Astrocyte of the spinal cord (primary cell): ENCODE measurements at regions not wholly inside any gene's neighbourhood (a gene's known extent, or its start where the extent isn't known, plus 50 kb on each side); places are given as distances from the start of the nearest gene placed in this dataset.

Experiments used
- DNase-seq: peaks from one replicate; pipeline ENCODE4 v3.0.0; 2011; ENCODE audit warnings: low read depth, low spot score
- H3K4me3 ChIP-seq: 2 replicates; pipeline ENCODE4 v1.5.1; 2011; ENCODE audit warnings: low read depth, mild to moderate bottlenecking, low read length, moderate library complexity
- in situ Hi-C: cut with HindIII; loops from 2 replicates; pipeline ENCODE4 v1.10.0; 2017; ENCODE audit warnings: low sequenced_read_pairs
- TF ChIP-seq, protein P1 (sequence below): IDR thresholded peaks from 2 replicates; pipeline ENCODE4 v1.5.1; 2012; ENCODE audit warnings: low read depth, mild to moderate bottlenecking, low read length, inconsistent platforms

DNA sequence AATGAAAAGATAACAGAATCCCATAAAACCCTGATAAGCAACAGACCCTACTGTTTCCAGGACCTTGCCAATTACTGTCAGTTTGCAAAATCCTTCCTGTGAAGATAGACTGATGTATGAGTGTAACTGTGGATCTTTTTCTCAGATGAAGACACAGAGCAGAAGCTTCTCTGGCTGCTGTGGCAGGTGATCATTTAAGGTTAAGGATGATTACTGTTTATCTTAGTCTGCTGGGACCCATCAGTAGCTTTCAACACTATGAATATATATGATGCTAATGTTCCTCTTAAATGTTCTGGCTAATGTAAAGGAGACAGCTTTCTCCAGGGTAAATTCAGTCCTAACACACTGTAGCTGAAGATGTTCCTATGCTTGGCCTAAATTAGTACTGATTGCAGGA lies 56.0 kb upstream of the CTTNBP2 start:
- H3K4me3 ChIP-seq = no peak overlapping the region
- DNase-seq = no peak
- in situ Hi-C loops = no loop called here
- TF ChIP-seq, protein P1, sequence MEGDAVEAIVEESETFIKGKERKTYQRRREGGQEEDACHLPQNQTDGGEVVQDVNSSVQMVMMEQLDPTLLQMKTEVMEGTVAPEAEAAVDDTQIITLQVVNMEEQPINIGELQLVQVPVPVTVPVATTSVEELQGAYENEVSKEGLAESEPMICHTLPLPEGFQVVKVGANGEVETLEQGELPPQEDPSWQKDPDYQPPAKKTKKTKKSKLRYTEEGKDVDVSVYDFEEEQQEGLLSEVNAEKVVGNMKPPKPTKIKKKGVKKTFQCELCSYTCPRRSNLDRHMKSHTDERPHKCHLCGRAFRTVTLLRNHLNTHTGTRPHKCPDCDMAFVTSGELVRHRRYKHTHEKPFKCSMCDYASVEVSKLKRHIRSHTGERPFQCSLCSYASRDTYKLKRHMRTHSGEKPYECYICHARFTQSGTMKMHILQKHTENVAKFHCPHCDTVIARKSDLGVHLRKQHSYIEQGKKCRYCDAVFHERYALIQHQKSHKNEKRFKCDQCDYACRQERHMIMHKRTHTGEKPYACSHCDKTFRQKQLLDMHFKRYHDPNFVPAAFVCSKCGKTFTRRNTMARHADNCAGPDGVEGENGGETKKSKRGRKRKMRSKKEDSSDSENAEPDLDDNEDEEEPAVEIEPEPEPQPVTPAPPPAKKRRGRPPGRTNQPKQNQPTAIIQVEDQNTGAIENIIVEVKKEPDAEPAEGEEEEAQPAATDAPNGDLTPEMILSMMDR = no peak

DNA sequence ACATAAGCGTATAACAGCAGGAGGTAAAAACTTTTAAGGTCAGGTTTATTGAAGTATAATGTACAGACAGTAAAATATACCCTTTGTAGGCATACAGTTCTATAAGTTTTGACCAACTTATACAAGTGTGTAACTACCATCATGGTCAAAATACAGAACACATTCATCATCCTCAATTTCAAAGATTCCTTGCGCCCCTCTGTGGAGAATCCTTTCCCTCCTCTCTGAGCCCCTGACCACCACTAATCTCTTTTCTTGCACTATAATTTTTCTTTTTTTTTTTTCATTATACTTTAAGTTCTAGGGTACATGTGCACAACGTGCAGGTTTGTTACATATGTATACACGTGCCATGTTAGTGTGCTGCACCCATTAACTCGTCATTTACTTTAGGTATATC lies 58.1 kb upstream of the CTTNBP2 start:
- TF ChIP-seq, protein P1 = no peak
- no peak overlapping the region for H3K4me3 ChIP-seq
- DNase-seq = no peak
- in situ Hi-C loops = no loop called here

DNA sequence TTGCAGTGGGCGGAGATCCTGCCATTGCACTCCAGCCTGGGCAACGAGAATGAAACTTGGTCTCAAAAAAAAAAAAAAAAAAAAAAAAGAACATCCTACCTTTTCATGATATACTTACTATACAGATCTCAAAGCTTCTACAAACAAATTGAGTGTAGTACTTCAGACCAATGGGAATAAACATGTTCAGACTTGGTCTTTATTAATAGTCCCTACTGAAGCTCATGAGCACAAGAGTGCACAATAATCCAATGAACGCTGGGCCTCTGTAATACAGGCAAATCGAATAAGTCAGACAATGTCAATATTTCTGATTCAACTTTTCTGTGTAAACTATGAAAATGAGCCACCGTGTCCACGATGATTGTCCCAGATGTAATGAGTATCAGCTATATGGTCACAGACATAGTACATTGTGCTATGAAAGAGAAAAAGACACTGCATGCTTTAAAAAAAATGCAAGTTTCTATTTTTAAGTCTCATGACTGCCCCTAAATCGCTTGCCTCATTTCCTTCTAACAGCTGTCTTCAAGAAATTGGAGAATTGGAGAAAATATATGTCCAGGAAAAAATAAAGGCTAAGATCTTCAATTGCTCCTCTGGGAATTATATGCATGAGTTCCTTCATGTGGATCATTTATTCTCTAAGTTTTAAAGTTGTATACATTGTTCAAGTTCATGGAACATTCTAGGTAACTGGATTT lies 64.0 kb upstream of the CTTNBP2 start:
- DNase-seq = no peak
- H3K4me3 ChIP-seq = no peak overlapping the region
- TF ChIP-seq, protein P1 = no peak
- in situ Hi-C loops = no loop called here

DNA sequence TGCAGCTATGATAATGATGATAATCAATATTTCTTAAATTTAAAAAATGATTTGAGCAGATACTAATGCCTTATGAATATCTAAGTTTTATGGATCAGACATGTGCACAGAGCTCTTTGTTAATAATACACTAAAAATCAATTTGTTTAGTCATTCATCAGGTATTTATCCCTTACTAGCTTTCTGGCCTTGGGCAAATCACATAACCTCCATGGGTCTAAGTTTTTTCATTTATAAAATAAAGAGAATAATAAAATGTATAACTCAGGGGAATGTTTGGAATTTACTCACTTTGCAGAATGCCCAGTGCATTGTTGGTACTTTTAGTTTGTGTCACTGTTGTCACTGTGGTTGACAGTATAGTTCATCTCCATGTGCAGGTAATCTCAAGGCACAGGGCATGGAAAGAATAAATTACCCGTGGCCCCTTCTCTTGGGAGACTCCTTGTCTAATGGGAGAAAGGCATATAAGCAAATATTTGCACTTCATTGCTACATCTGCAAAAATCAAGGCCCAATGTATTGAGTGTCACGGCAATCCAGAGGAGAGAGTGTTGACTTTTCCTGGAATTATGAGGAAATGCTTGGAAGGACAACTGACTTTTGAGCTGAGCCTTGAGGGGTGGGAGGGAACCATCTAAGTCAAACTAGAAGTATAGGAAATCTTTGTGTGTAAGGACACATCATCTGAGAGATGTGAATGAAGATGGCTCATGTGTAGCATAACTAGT lies 64.7 kb upstream of the CTTNBP2 start:
- no peak for DNase-seq
- TF ChIP-seq, protein P1 = no peak
- in situ Hi-C loops = no loop called here
- no peak overlapping the region for H3K4me3 ChIP-seq

DNA sequence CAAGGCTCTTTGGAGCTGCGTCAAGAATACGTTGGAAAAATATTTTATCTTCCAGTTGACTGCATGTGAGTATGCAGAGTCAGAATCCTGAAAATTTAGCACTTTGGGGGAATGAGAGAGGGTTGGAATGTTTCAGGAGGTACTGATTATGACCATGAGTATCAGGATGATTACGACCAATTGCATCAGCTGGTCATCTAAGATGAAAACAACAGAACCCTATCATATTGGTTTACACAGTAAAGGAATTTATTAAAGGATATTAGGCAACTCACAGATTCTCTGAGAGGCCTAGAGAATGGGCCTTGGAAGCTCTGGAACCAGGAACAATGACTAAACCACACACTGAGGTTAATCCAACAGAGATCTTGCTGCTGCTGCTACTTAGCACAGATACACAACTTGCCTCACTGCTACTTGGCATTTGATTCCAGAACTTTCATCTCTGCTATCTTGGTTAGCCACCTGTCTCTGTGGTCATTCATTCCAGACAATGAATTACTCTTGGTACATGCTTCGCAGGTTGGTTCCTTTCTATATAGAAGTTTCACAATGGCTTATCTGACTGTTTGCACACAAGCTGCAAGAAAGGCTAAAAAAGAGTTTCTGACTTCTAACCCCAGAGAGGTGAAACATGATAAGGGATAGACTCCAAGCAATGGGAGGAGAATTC lies 68.0 kb upstream of the CTTNBP2 start:
- in situ Hi-C loops = no loop called here
- no peak for DNase-seq
- TF ChIP-seq, protein P1 = no peak
- H3K4me3 ChIP-seq = no peak overlapping the region

DNA sequence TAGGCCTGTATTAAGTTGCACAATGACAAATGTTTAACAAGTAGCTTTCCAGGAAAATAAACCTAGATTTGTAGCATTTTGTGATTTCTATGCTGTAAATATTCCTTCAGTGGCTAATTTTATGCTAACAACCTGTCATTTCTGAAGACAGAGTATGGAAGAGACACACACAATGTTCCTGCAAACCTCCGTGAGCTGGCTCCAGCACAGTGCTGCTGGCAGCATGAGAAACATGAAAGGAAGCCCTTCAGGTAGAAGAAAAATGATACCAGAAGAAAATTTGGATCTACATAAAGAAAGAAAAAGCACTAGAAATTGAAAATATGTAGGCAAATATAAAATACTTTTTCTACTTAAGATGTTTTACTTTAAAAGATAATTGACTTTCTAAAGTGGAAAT lies 69.5 kb upstream of the CTTNBP2 start:
- TF ChIP-seq, protein P1 = no peak
- no peak for DNase-seq
- in situ Hi-C loops = no loop called here
- no peak overlapping the region for H3K4me3 ChIP-seq
